ENCODE measurements at regions not wholly inside any gene's neighbourhood (a gene's known extent, or its start where the extent isn't known, plus 50 kb on each side); places are given as distances from the start of the nearest gene placed in this dataset.

- TF ChIP-seq REST (IDR thresholded peaks at IDR 0.05; ENCODE audit: insufficient read depth in 1 of 2, low read depth in 2 of 2, low read length in 2 of 2) (no peak), FOXP2 (optimal IDR thresholded peaks at IDR 0.05; ENCODE audit: borderline replicate concordance, extremely low read depth, extremely low read length, insufficient read depth) (no peak), SIN3A (IDR thresholded peaks at IDR 0.05; ENCODE audit: borderline replicate concordance, insufficient read depth, low read length) (no peak), TAF1 (IDR thresholded peaks at IDR 0.05; ENCODE audit: borderline replicate concordance, insufficient read depth, low read length) (no peak), POLR2AphosphoS5 (IDR thresholded peaks at IDR 0.05; ENCODE audit: low read depth, low read length) (no peak)
These were observed 445.7 kb downstream of the AMY1C start for GRCh38 chr1:104195395-104195794.

DNA sequence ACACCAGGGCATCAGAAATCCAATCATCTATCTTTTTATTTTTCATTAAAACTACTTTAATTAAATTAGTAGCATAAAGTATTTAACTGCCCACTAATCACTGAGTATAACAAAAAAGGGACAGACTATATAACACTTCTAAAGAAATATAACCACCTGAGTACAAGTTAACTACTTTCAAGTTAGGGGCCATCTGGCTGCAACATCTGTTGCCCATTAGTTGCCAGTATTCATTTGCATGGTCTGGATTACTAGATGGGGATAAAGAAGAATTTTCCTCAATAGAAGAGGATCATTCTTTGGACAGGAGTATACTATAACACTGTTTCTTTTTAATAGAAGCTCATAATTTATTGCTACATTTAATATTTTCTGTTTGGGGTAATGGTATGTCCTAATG, 446.4 kb downstream of the AMY1C start:
- TF ChIP-seq FOXP2 (optimal IDR thresholded peaks at IDR 0.05; ENCODE audit: borderline replicate concordance, extremely low read depth, extremely low read length, insufficient read depth) (no peak), REST (IDR thresholded peaks at IDR 0.05; ENCODE audit: insufficient read depth in 1 of 2, low read depth in 2 of 2, low read length in 2 of 2) (no peak), TAF1 (IDR thresholded peaks at IDR 0.05; ENCODE audit: borderline replicate concordance, insufficient read depth, low read length) (no peak), SIN3A (IDR thresholded peaks at IDR 0.05; ENCODE audit: borderline replicate concordance, insufficient read depth, low read length) (no peak), POLR2AphosphoS5 (IDR thresholded peaks at IDR 0.05; ENCODE audit: low read depth, low read length) (no peak)

GRCh38 chr1:104197516-104197915, 447.8 kb downstream of the AMY1C start:
- TF ChIP-seq REST (IDR thresholded peaks at IDR 0.05; ENCODE audit: insufficient read depth in 1 of 2, low read depth in 2 of 2, low read length in 2 of 2): no peak
- TF ChIP-seq SIN3A (IDR thresholded peaks at IDR 0.05; ENCODE audit: borderline replicate concordance, insufficient read depth, low read length): no peak
- TF ChIP-seq POLR2AphosphoS5 (IDR thresholded peaks at IDR 0.05; ENCODE audit: low read depth, low read length): no peak
- TF ChIP-seq TAF1 (IDR thresholded peaks at IDR 0.05; ENCODE audit: borderline replicate concordance, insufficient read depth, low read length): no peak
- no peak for TF ChIP-seq FOXP2 (optimal IDR thresholded peaks at IDR 0.05; ENCODE audit: borderline replicate concordance, extremely low read depth, extremely low read length, insufficient read depth)

DNA sequence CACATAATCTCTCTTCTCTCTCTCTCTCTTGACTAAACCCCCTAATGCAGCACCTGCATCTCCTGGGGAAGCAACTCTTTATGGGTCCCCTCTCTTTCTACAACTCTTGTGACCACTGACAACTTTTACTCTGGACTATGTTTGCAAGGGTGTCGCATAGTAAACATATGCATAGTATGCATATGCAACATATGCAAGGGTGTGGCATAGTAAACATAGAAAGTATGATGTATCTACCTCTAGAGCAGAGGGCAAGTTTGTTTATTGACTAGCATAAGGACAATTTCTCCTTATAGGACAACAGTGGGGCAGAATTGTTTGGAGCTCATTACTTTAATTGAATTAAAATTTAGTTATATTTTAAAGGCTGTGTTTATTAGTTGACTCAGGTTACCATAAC, 462.5 kb downstream of the AMY1C start:
- no peak for TF ChIP-seq TAF1 (IDR thresholded peaks at IDR 0.05; ENCODE audit: borderline replicate concordance, insufficient read depth, low read length)
- no peak for TF ChIP-seq SIN3A (IDR thresholded peaks at IDR 0.05; ENCODE audit: borderline replicate concordance, insufficient read depth, low read length)
- TF ChIP-seq REST (IDR thresholded peaks at IDR 0.05; ENCODE audit: insufficient read depth in 1 of 2, low read depth in 2 of 2, low read length in 2 of 2): no peak
- TF ChIP-seq POLR2AphosphoS5 (IDR thresholded peaks at IDR 0.05; ENCODE audit: low read depth, low read length): no peak
- no peak for TF ChIP-seq FOXP2 (optimal IDR thresholded peaks at IDR 0.05; ENCODE audit: borderline replicate concordance, extremely low read depth, extremely low read length, insufficient read depth)

- TF ChIP-seq REST (IDR thresholded peaks at IDR 0.05; ENCODE audit: insufficient read depth in 1 of 2, low read depth in 2 of 2, low read length in 2 of 2) (no peak), POLR2AphosphoS5 (IDR thresholded peaks at IDR 0.05; ENCODE audit: low read depth, low read length) (no peak), FOXP2 (optimal IDR thresholded peaks at IDR 0.05; ENCODE audit: borderline replicate concordance, extremely low read depth, extremely low read length, insufficient read depth) (no peak), TAF1 (IDR thresholded peaks at IDR 0.05; ENCODE audit: borderline replicate concordance, insufficient read depth, low read length) (no peak), SIN3A (IDR thresholded peaks at IDR 0.05; ENCODE audit: borderline replicate concordance, insufficient read depth, low read length) (no peak)
These were observed 480.2 kb downstream of the AMY1C start for GRCh38 chr1:104229860-104230259.
